Kidney tubule cell (primary cell): ENCODE measurements at regions not wholly inside any gene's neighbourhood (a gene's known extent, or its start where the extent isn't known, plus 50 kb on each side); places are given as distances from the start of the nearest gene placed in this dataset.
A peak's percentile ranks its signal among the peaks of the same experiment; 100 is the strongest.

ENCODE experiments used
- DNase-seq: peaks from one replicate; pipeline ENCODE4 v3.0.0-alpha.2; 2018; ENCODE audit warnings: low spot score

- DNase-seq, result no peak
Measured at GRCh38 chr6:113570161-113570560, 287.0 kb upstream of the MARCKS start.

- no peak for DNase-seq
Measured at GRCh38 chr6:113570641-113571040, 286.5 kb upstream of the MARCKS start.

GRCh38 chr6:113574147-113574546 is 283.0 kb upstream of the MARCKS start:
- DNase-seq, result no peak

- no peak for DNase-seq
Measured at GRCh38 chr6:113576310-113576709, 280.8 kb upstream of the MARCKS start.

GRCh38 chr6:113578691-113579090 is 278.5 kb upstream of the MARCKS start:
- no peak for DNase-seq

GRCh38 chr6:113584767-113585166 is 272.4 kb upstream of the MARCKS start:
- DNase-seq, result no peak

- peak; percentile 23 for DNase-seq
Measured at GRCh38 chr6:113585246-113585645, 271.9 kb upstream of the MARCKS start.

- peak; percentile 51 for DNase-seq
Measured at GRCh38 chr6:113586413-113587077, 270.6 kb upstream of the MARCKS start.

- no peak for DNase-seq
Measured at GRCh38 chr6:113587078-113587699, 270.0 kb upstream of the MARCKS start.

GRCh38 chr6:113588646-113589045 is 268.5 kb upstream of the MARCKS start:
- DNase-seq, result no peak

GRCh38 chr6:113591896-113592827 is 265.0 kb upstream of the MARCKS start:
- no peak for DNase-seq

GRCh38 chr6:113594726-113595125 is 262.4 kb upstream of the MARCKS start:
- peak; percentile 22 for DNase-seq

GRCh38 chr6:113595911-113596376 is 261.2 kb upstream of the MARCKS start:
- DNase-seq, result no peak

GRCh38 chr6:113596387-113597230 is 260.5 kb upstream of the MARCKS start:
- DNase-seq, result no peak

GRCh38 chr6:113597231-113597583 is 259.9 kb upstream of the MARCKS start:
- no peak for DNase-seq

GRCh38 chr6:113598786-113599185 is 258.4 kb upstream of the MARCKS start:
- DNase-seq, result no peak

GRCh38 chr6:113599444-113599843 is 257.7 kb upstream of the MARCKS start:
- no peak for DNase-seq

- no peak for DNase-seq
Measured at GRCh38 chr6:113600551-113601339, 256.4 kb upstream of the MARCKS start.

GRCh38 chr6:113607821-113608545 is 249.2 kb upstream of the MARCKS start:
- no peak for DNase-seq

GRCh38 chr6:113610377-113610988 is 246.7 kb upstream of the MARCKS start:
- no peak for DNase-seq
